GM23338 (cell line): ENCODE measurements at regions not wholly inside any gene's neighbourhood (a gene's known extent, or its start where the extent isn't known, plus 50 kb on each side); places are given as distances from the start of the nearest gene placed in this dataset.

Experiments used
- ATAC-seq: fragments of 200-7000 bp; cut with Tn5 transposase; 3 replicates; pipeline ENCODE4 v1.9.1; 2020
- DNase-seq: peaks from one replicate; pipeline ENCODE4 v3.0.0-alpha.2; 2015; ENCODE audit warnings: low spot score
- H2AFZ ChIP-seq: fragments of 200-600 bp; sonication (generic); 2 replicates; pipeline ENCODE4 v1.8.0; 2016; ENCODE audit warnings: antibody characterized with exemption, mild to moderate bottlenecking, moderate library complexity
- H3F3A ChIP-seq: fragments of 200-600 bp; sonication (generic); replicated peaks from 2 replicates; pipeline ENCODE4 v1.8.0; 2017; ENCODE audit warnings: antibody characterized with exemption, mixed run types, low read depth
- H3K27ac ChIP-seq: fragments of 200-600 bp; sonication (generic); 2 replicates; pipeline ENCODE4 v1.6.1; 2016; ENCODE audit warnings: low read depth
- H3K27me3 ChIP-seq: fragments of 200-600 bp; sonication (generic); 2 replicates; pipeline ENCODE4 v1.8.0; 2016; ENCODE audit warnings: mild to moderate bottlenecking, mixed run types, moderate library complexity; ENCODE audit not compliant: insufficient read depth
- H3K36me3 ChIP-seq: fragments of 200-600 bp; sonication (generic); 2 replicates; pipeline ENCODE4 v1.8.0; 2016; ENCODE audit warnings: mild to moderate bottlenecking; ENCODE audit not compliant: insufficient read depth
- H3K4me1 ChIP-seq: fragments of 200-600 bp; sonication (generic); 2 replicates; pipeline ENCODE4 v1.8.0; 2016; ENCODE audit warnings: mild to moderate bottlenecking, moderate library complexity; ENCODE audit not compliant: insufficient read depth
- H3K4me2 ChIP-seq: fragments of 200-600 bp; sonication (generic); 2 replicates; pipeline ENCODE4 v1.7.1; 2017; ENCODE audit warnings: mixed run types
- H3K4me3 ChIP-seq: fragments of 200-600 bp; sonication (generic); 2 replicates; pipeline ENCODE4 v1.6.1; 2016; ENCODE audit warnings: mixed run types
- H3K79me2 ChIP-seq: fragments of 200-600 bp; sonication (generic); replicated peaks from 2 replicates; pipeline ENCODE4 v1.8.0; 2017; ENCODE audit warnings: mild to moderate bottlenecking; ENCODE audit not compliant: insufficient read depth
- H3K9me2 ChIP-seq: fragments of 200-600 bp; sonication (generic); 2 replicates; pipeline ENCODE4 v1.8.0; 2017; ENCODE audit not compliant: insufficient read depth
- H4K20me1 ChIP-seq: fragments of 200-600 bp; sonication (generic); replicated peaks from 2 replicates; pipeline ENCODE4 v1.8.0; 2017; ENCODE audit warnings: mild to moderate bottlenecking; ENCODE audit not compliant: insufficient read depth
- H3K27ac Mint-ChIP-seq: 2 replicates; pipeline ENCODE4 v1.8.0; 2020; ENCODE audit warnings: inconsistent platforms, mild to moderate bottlenecking, moderate library complexity, mixed read lengths
- H3K27me3 Mint-ChIP-seq: 3 replicates; pipeline ENCODE4 v1.8.0; 2022; ENCODE audit warnings: low read depth, mild to moderate bottlenecking, moderate library complexity, mixed read lengths, inconsistent platforms; ENCODE audit not compliant: insufficient read depth, poor library complexity
- H3K36me3 Mint-ChIP-seq: 3 replicates; pipeline ENCODE4 v1.8.0; 2021; ENCODE audit warnings: low read depth, mild to moderate bottlenecking, inconsistent platforms, moderate library complexity, mixed read lengths
- H3K4me1 Mint-ChIP-seq: 3 replicates; pipeline ENCODE4 v1.8.0; 2020; ENCODE audit warnings: mild to moderate bottlenecking, inconsistent platforms, mixed read lengths
- H3K4me3 Mint-ChIP-seq: 3 replicates; pipeline ENCODE4 v1.8.0; 2021; ENCODE audit warnings: moderate library complexity, mild to moderate bottlenecking, inconsistent platforms, mixed read lengths
- H3K9me3 Mint-ChIP-seq: 3 replicates; pipeline ENCODE4 v1.8.0; 2020; ENCODE audit warnings: moderate library complexity, mild to moderate bottlenecking, inconsistent platforms, mixed read lengths
- CREB1 ChIP-seq: fragments of 250-450 bp; sonication (Bioruptor Pico); IDR thresholded peaks from 2 replicates; pipeline ENCODE4 v1.5.0; 2020; ENCODE audit warnings: low read depth, mild to moderate bottlenecking, moderate library complexity
- CTCF ChIP-seq, 2 experiments: fragments of 200-600 bp in 1 of 2; sonication (generic) in 1 of 2; conservative IDR thresholded peaks; 2 replicates each; pipeline versions ENCODE4 v1.5.1 to v1.6.1; 2016 to 2017; ENCODE audit warnings: antibody characterized with exemption in 2 of 2, low read depth in 2 of 2, mild to moderate bottlenecking in 2 of 2, moderate library complexity in 1 of 2
- ETS1 ChIP-seq: IDR thresholded peaks from 2 replicates; pipeline ENCODE4 v1.6.1; 2016; ENCODE audit warnings: antibody characterized with exemption
- EZH2 ChIP-seq: fragments of 200-600 bp; sonication (generic); IDR thresholded peaks from one replicate; pipeline ENCODE4 v1.8.0; 2017; ENCODE audit warnings: antibody characterized with exemption, mild to moderate bottlenecking, low read depth; ENCODE audit not compliant: unreplicated experiment
- EZH2phosphoT487 ChIP-seq: fragments of 200-600 bp; sonication (generic); IDR thresholded peaks from one replicate; pipeline ENCODE4 v1.8.1; 2018; ENCODE audit warnings: antibody characterized with exemption; ENCODE audit not compliant: unreplicated experiment
- JUNB ChIP-seq: IDR thresholded peaks from one replicate; pipeline ENCODE4 v1.6.1; 2016; ENCODE audit warnings: antibody characterized with exemption; ENCODE audit not compliant: unreplicated experiment
- NANOG ChIP-seq: IDR thresholded peaks from 2 replicates; pipeline ENCODE4 v1.6.1; 2016; ENCODE audit warnings: antibody characterized with exemption, borderline replicate concordance
- POLR2AphosphoS5 ChIP-seq: IDR thresholded peaks from 2 replicates; pipeline ENCODE4 v1.6.1; 2016; ENCODE audit warnings: antibody characterized with exemption, low read depth
- REST ChIP-seq: IDR thresholded peaks from one replicate; pipeline ENCODE4 v1.6.1; 2018; ENCODE audit warnings: antibody characterized with exemption; ENCODE audit not compliant: unreplicated experiment
- STAT1 ChIP-seq: IDR thresholded peaks from one replicate; pipeline ENCODE4 v1.6.1; 2016; ENCODE audit warnings: antibody characterized with exemption; ENCODE audit not compliant: unreplicated experiment
- ZNF114 ChIP-seq: fragments of 250-450 bp; sonication (Bioruptor Pico); IDR thresholded peaks from 2 replicates; pipeline ENCODE4 v1.5.0; 2020; ENCODE audit warnings: mild to moderate bottlenecking, moderate library complexity
- ZNF331 ChIP-seq: fragments of 250-450 bp; sonication (Bioruptor Pico); IDR thresholded peaks from 2 replicates; pipeline ENCODE4 v1.5.0; 2020; ENCODE audit warnings: low read depth, mild to moderate bottlenecking, moderate library complexity
- ZNF462 ChIP-seq: fragments of 250-450 bp; sonication (Bioruptor Pico); IDR thresholded peaks from 2 replicates; pipeline ENCODE4 v1.5.0; 2020; ENCODE audit warnings: mild to moderate bottlenecking, moderate library complexity

DNA sequence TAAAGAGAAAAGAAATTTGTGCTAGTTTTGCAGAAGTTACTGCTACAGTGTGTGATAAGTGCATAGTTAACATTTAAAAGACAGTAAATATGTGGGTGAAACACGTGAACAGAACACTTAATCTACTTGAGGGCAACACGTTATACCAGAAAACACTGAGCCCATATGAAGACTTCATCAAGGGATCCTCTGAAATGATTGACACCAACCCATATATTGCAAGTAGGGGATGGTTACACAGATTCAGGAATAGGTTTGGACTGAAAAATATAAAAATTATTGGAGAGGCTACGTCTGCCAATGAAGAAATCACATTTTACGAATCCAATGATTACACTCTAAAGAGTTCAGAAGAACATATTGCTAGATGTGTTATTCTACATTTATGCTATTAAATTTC, 185.6 kb downstream of the GPX5 start:
- no peak overlapping the region for H3K27ac ChIP-seq
- no peak for DNase-seq
- ATAC-seq = no peak
- peaks cover 11% of the 10 kb centered on the region for H3F3A ChIP-seq
- no peaks in the 10 kb centered on the region for H3K79me2 ChIP-seq
- H3K36me3 ChIP-seq = no peaks in the 10 kb centered on the region
- no peaks in the 10 kb centered on the region for H3K27me3 ChIP-seq
- H4K20me1 ChIP-seq = no peaks in the 10 kb centered on the region
- H3K27ac Mint-ChIP-seq = no peak overlapping the region
- peaks cover 19% of the 10 kb centered on the region; the same call in 2 of the 3 replicates for H3K36me3 Mint-ChIP-seq
- peaks cover 26% of the 10 kb centered on the region for H3K9me3 Mint-ChIP-seq
- TF ChIP-seq ZNF114 (CRISPR knock-in tag) = no peak
- no peak for TF ChIP-seq ETS1
- no peak for TF ChIP-seq REST
- TF ChIP-seq CTCF (conservative IDR thresholded peaks at IDR 0.05; ENCODE audit: low read depth in 2 of 2) = no peak
- no peak for TF ChIP-seq STAT1
- no peak for TF ChIP-seq CREB1 (CRISPR knock-in tag)
- no peak for TF ChIP-seq ZNF462 (CRISPR knock-in tag)
- TF ChIP-seq POLR2AphosphoS5 = no peak
- no peak for TF ChIP-seq JUNB
- TF ChIP-seq EZH2phosphoT487 = no peak
- TF ChIP-seq NANOG = no peak
- TF ChIP-seq ZNF331 (CRISPR knock-in tag) = no peak
- no peak for TF ChIP-seq EZH2
- H3K4me2 ChIP-seq = no peak overlapping the region
- peak overlapping the region; percentile 44; the same call in 1 of the 2 replicates for H2AFZ ChIP-seq
- H3K4me1 ChIP-seq = peaks cover 5% of the 10 kb centered on the region; the same call in 1 of the 2 replicates
- H3K27me3 Mint-ChIP-seq = peaks cover 21% of the 10 kb centered on the region
- H3K9me2 ChIP-seq = no peaks in the 10 kb centered on the region
- H3K4me3 ChIP-seq = 0 out of 2 replicates have a peak overlapping the region, but pooled peaks have one; percentile 93
- no peak overlapping the region for H3K4me3 Mint-ChIP-seq
- no peaks in the 10 kb centered on the region for H3K4me1 Mint-ChIP-seq
